ENCODE measurements at regions not wholly inside any gene's neighbourhood (a gene's known extent, or its start where the extent isn't known, plus 50 kb on each side); places are given as distances from the start of the nearest gene placed in this dataset.

GRCh38 chr10:34869135-34869836 is 54.2 kb upstream of the PARD3 start:
- no peak for DNase-seq
- H3K4me1 Mint-ChIP-seq (ENCODE audit: low read depth, unreplicated experiment): no peaks in the 10 kb centered on the region
- H3K27me3 Mint-ChIP-seq (ENCODE audit: unreplicated experiment): no peaks in the 10 kb centered on the region
- BruUV-seq (replicated peaks): no TSS peak
- intact Hi-C loops (cut with micrococcal nuclease; ENCODE audit: unreplicated experiment): no loop called here
- H3K9me3 Mint-ChIP-seq (ENCODE audit: low read depth, unreplicated experiment): no peaks in the 10 kb centered on the region
- CTCF ChIA-PET: no interaction called here
- H3K36me3 Mint-ChIP-seq (ENCODE audit: insufficient read depth, unreplicated experiment): no peaks in the 10 kb centered on the region
- H3K4me3 Mint-ChIP-seq (ENCODE audit: low read depth, unreplicated experiment): no peak overlapping the region
- H3K27ac Mint-ChIP-seq (ENCODE audit: unreplicated experiment): no peak overlapping the region
- no peak for TF ChIP-seq CTCF (IDR thresholded peaks at IDR 0.05; ENCODE audit: unreplicated experiment)

GRCh38 chr10:34868589-34868988 is 53.5 kb upstream of the PARD3 start:
- TF ChIP-seq CTCF (IDR thresholded peaks at IDR 0.05; ENCODE audit: unreplicated experiment): no peak
- no peaks in the 10 kb centered on the region for H3K27me3 Mint-ChIP-seq (ENCODE audit: unreplicated experiment)
- CTCF ChIA-PET: no interaction called here
- H3K9me3 Mint-ChIP-seq (ENCODE audit: low read depth, unreplicated experiment): no peaks in the 10 kb centered on the region
- no peak overlapping the region for H3K4me3 Mint-ChIP-seq (ENCODE audit: low read depth, unreplicated experiment)
- no peak for DNase-seq
- intact Hi-C loops (cut with micrococcal nuclease; ENCODE audit: unreplicated experiment): no loop called here
- no peaks in the 10 kb centered on the region for H3K36me3 Mint-ChIP-seq (ENCODE audit: insufficient read depth, unreplicated experiment)
- no peak overlapping the region for H3K27ac Mint-ChIP-seq (ENCODE audit: unreplicated experiment)
- no TSS peak for BruUV-seq (replicated peaks)
- H3K4me1 Mint-ChIP-seq (ENCODE audit: low read depth, unreplicated experiment): no peaks in the 10 kb centered on the region

DNA sequence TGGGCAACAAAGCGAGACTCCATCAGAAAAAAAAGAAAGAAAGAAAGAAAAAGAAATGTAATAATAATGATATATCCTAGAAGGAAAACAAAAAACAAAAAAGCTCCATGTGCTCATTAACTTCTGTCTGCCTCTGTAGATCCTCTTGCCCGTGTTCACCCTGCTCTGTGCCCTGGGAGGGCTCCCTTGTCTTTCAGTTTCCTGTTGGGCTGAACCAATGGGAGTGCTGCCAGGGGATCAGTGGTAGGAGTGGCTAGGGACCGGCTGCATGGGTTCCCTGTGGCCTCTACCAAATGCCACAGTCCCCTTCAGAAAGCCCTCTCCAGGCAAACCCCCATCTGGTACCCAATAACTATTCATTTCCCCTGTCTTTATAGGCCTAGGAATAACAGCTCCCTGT is 51.8 kb upstream of the PARD3 start:
- no peaks in the 10 kb centered on the region for H3K36me3 Mint-ChIP-seq (ENCODE audit: insufficient read depth, unreplicated experiment)
- no peak overlapping the region for H3K27ac Mint-ChIP-seq (ENCODE audit: unreplicated experiment)
- H3K4me1 Mint-ChIP-seq (ENCODE audit: low read depth, unreplicated experiment): no peaks in the 10 kb centered on the region
- H3K9me3 Mint-ChIP-seq (ENCODE audit: low read depth, unreplicated experiment): no peaks in the 10 kb centered on the region
- no peaks in the 10 kb centered on the region for H3K27me3 Mint-ChIP-seq (ENCODE audit: unreplicated experiment)
- intact Hi-C loops (cut with micrococcal nuclease; ENCODE audit: unreplicated experiment): no loop called here
- no TSS peak for BruUV-seq (replicated peaks)
- CTCF ChIA-PET: interaction anchor here (0.6 kb wide), 1 partner anchor 138 kb away, joined by 3 read pairs; no protein-coding TSS in a partner anchor
- no peak for TF ChIP-seq CTCF (IDR thresholded peaks at IDR 0.05; ENCODE audit: unreplicated experiment)
- H3K4me3 Mint-ChIP-seq (ENCODE audit: low read depth, unreplicated experiment): no peak overlapping the region
- no peak for DNase-seq

Data from Calu3 (cell line).